ENCODE measurements at regions not wholly inside any gene's neighbourhood (a gene's known extent, or its start where the extent isn't known, plus 50 kb on each side); places are given as distances from the start of the nearest gene placed in this dataset.

DNA sequence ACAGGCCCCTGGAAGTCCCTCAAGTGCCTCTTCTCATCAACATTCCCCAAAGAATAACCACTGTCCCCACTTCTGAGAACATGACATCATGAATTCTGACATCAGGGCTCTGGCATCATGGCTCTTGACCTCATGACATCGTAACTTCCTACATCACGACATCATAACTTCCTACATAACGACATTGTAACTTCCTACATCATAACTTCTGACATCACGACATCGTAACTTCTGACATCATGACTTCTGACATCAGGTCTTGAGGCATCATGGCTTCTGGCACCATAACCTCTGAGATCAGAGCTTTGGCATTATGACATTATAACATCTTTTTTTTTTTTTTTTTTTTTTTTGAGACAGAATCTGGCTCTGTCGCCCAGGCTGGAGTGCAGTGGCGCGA is 66.7 kb upstream of the FAM20C start:
- no peak for DNase-seq (ENCODE audit: low read depth)
- no peak overlapping the region for H3K4me3 ChIP-seq (ENCODE audit: low read depth, low read length)
- TF ChIP-seq POLR2A (IDR thresholded peaks at IDR 0.05; ENCODE audit: extremely low read depth, insufficient read length) = no peak
- TF ChIP-seq, protein P1, sequence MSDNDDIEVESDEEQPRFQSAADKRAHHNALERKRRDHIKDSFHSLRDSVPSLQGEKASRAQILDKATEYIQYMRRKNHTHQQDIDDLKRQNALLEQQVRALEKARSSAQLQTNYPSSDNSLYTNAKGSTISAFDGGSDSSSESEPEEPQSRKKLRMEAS (IDR thresholded peaks at IDR 0.05; ENCODE audit: low read depth, low read length) = no peak
- no peak for TF ChIP-seq MYC (IDR thresholded peaks at IDR 0.05; ENCODE audit: low read depth, low read length)
- TF ChIP-seq, protein P2, sequence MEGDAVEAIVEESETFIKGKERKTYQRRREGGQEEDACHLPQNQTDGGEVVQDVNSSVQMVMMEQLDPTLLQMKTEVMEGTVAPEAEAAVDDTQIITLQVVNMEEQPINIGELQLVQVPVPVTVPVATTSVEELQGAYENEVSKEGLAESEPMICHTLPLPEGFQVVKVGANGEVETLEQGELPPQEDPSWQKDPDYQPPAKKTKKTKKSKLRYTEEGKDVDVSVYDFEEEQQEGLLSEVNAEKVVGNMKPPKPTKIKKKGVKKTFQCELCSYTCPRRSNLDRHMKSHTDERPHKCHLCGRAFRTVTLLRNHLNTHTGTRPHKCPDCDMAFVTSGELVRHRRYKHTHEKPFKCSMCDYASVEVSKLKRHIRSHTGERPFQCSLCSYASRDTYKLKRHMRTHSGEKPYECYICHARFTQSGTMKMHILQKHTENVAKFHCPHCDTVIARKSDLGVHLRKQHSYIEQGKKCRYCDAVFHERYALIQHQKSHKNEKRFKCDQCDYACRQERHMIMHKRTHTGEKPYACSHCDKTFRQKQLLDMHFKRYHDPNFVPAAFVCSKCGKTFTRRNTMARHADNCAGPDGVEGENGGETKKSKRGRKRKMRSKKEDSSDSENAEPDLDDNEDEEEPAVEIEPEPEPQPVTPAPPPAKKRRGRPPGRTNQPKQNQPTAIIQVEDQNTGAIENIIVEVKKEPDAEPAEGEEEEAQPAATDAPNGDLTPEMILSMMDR (IDR thresholded peaks at IDR 0.05; ENCODE audit: low read depth, low read length) = no peak

DNA sequence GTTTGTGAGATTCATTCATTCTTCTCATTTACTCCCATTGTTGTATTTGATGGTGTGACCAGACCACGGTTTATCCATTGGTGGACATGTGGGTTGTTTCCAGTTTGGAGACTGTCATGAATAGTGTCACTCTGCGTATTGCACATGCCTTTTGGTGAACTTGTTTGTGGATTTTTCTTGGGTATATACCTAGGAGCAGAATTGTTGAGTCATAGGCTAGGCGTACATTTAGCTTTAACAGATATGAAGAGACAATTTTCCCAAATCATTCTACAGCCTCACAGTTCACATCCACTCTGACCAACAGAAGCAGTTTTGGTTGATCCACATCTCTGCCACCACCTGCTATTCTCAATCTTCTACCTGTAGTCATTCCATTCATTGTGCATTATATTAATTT is 66.0 kb upstream of the FAM20C start:
- no peak overlapping the region for H3K4me3 ChIP-seq (ENCODE audit: low read depth, low read length)
- TF ChIP-seq MYC (IDR thresholded peaks at IDR 0.05; ENCODE audit: low read depth, low read length) (no peak), POLR2A (IDR thresholded peaks at IDR 0.05; ENCODE audit: extremely low read depth, insufficient read length) (no peak)
- TF ChIP-seq, protein P1 (IDR thresholded peaks at IDR 0.05; ENCODE audit: low read depth, low read length) = no peak
- TF ChIP-seq, protein P2 (IDR thresholded peaks at IDR 0.05; ENCODE audit: low read depth, low read length) = no peak
- DNase-seq (ENCODE audit: low read depth) = no peak

DNA sequence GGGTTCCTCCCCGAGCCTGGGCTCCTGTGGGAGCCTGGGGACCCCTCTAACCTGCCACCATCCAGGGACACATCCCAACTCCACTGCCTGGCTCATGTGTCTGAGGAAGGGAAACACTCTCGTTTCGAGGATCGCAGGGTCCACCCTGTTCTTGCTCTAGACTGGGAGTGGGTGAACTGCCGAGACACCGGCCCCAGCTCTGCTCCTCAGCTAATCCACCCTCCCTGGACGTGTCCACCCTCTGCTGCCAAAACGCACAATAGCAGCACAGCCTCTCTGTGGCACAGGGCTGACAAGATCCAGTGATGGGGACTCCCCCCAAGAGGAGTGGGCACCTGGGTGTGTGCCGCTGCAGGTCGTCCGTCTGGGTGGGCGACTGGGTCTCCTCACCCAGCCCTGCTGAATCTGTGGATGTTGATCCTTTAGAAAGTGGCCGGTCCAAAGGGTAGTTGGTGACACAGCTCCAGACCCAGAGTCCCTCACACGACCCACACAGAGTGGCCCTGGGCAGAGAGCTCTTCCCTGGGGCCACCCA is 65.2 kb upstream of the FAM20C start:
- H3K4me3 ChIP-seq (ENCODE audit: low read depth, low read length) = no peak overlapping the region
- TF ChIP-seq MYC (IDR thresholded peaks at IDR 0.05; ENCODE audit: low read depth, low read length) = no peak
- TF ChIP-seq, protein P2 (IDR thresholded peaks at IDR 0.05; ENCODE audit: low read depth, low read length) = no peak
- TF ChIP-seq POLR2A (IDR thresholded peaks at IDR 0.05; ENCODE audit: extremely low read depth, insufficient read length) = no peak
- TF ChIP-seq, protein P1 (IDR thresholded peaks at IDR 0.05; ENCODE audit: low read depth, low read length) = no peak
- no peak for DNase-seq (ENCODE audit: low read depth)

DNA sequence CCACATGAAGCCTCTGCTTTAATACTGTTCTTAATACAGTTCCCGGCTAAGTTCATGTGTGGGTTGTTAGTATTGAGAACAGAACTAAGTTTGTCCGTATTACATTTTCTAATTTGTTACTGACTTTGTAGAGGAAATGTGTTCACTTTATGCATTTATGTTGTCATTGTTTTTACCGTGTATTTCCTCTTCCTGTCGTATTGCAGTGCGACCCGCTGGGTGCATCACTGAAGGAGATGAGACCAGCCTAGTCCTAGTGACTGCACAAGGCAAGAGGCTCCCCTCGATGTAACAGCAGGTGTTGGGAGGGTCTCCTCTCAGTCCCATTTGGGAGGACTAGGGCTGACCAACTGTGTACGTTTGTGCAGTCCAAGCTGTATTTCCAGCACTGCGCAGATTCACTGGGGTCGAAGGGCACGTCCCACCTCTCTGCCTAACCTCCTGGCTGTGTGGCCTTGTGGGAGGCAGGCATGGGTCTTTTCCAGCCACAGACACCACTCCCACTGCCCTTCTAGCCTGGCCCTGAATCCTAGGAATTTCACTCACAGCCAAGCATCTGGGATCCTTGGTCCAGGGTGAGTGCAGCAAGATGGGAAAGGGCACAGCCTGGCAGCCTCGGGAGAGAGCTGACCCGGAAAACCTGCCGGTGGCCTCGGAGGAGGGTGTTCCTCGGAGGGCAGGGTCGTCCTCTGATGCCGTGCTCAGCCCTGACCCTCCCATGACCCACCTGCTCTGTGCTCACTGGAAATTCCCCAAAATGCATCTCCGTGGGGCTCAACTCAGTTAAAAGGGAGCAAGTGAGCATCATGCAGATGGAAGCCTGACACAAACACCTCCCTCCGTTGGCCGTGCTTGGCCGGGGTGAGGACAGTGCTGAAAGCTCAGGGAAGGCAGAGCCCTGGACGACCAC is 63.9 kb upstream of the FAM20C start:
- no peak for DNase-seq (ENCODE audit: low read depth)
- TF ChIP-seq MYC (IDR thresholded peaks at IDR 0.05; ENCODE audit: low read depth, low read length) = no peak
- no peak for TF ChIP-seq POLR2A (IDR thresholded peaks at IDR 0.05; ENCODE audit: extremely low read depth, insufficient read length)
- TF ChIP-seq, protein P2 (IDR thresholded peaks at IDR 0.05; ENCODE audit: low read depth, low read length) = no peak
- TF ChIP-seq, protein P1 (IDR thresholded peaks at IDR 0.05; ENCODE audit: low read depth, low read length) = no peak
- no peak overlapping the region for H3K4me3 ChIP-seq (ENCODE audit: low read depth, low read length)

DNA sequence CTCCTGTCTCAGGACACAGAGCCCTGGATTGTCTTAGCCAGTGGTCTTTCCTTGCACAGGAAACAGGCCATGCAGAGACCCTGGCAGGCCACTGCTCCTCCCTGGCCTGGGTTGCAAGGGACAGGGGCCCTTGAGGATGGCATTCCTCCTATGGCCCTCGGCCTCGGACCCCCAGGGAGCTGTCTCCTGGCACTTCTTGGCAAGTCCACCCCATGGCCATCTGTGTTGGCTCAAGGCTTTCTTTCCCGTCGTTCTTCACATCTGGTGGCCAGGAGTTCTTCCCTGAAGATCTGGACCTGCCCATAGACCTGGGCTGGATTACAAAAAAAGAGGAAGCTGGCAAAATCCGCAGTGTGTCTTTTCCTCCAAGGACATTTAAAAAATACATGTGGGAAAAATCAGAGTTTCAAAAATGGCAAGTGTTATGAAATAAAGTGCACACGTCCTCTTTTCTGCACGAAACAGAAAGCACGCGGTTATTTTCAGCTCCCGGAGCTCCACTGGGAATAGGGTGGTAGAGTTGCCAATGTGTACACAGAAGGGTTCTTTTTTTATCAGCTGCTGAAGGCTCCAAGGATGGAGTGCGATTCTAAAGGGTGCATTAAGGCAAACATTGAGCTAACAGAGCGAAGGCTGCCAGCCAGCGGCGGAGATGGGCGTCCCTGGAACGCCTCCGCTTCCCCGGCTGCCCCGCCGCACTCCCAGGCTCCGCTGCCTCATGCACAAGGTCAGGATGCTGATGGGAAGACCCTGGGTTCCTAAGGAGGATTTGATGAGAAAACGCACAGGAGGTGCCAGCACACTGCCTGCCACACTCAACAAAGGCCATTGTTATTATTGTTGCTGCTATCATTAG is 62.8 kb upstream of the FAM20C start:
- H3K4me3 ChIP-seq (ENCODE audit: low read depth, low read length) = no peak overlapping the region
- TF ChIP-seq MYC (IDR thresholded peaks at IDR 0.05; ENCODE audit: low read depth, low read length) (no peak), POLR2A (IDR thresholded peaks at IDR 0.05; ENCODE audit: extremely low read depth, insufficient read length) (no peak)
- TF ChIP-seq, protein P2 (IDR thresholded peaks at IDR 0.05; ENCODE audit: low read depth, low read length) = no peak
- TF ChIP-seq, protein P1 (IDR thresholded peaks at IDR 0.05; ENCODE audit: low read depth, low read length) = 0 out of 2 replicates have a peak, but pooled peaks have one; percentile 25
- peak; percentile 85 for DNase-seq (ENCODE audit: low read depth)

All from NB4 (cell line).